Esophagus mucosa (tissue), 1 donor: ENCODE measurements at regions not wholly inside any gene's neighbourhood (a gene's known extent, or its start where the extent isn't known, plus 50 kb on each side); places are given as distances from the start of the nearest gene placed in this dataset.
A peak's percentile ranks its signal among the peaks of the same experiment; 100 is the strongest.

ENCODE experiments used
- ATAC-seq: fragments of 200-7000 bp; cut with Tn5 transposase; one replicate; pipeline ENCODE4 v1.9.1; 2020
- donor health status: DM: yes; HTN: yes; CAD: no.

GRCh38 chr5:14011089-14012020, 66.9 kb upstream of the DNAH5 start:
- peak; percentile 94 for ATAC-seq

GRCh38 chr5:14009575-14009974, 65.1 kb upstream of the DNAH5 start:
- ATAC-seq, result no peak

GRCh38 chr5:14008819-14009311, 64.4 kb upstream of the DNAH5 start:
- peak; percentile 70 for ATAC-seq

- no peak for ATAC-seq
These were observed 62.5 kb upstream of the DNAH5 start for GRCh38 chr5:14006823-14007520.

- no peak for ATAC-seq
These were observed 60.3 kb upstream of the DNAH5 start for GRCh38 chr5:14004598-14005394.

- ATAC-seq, result no peak
These were observed 59.4 kb upstream of the DNAH5 start for GRCh38 chr5:14003936-14004335.

- ATAC-seq, result no peak
These were observed 59.0 kb upstream of the DNAH5 start for GRCh38 chr5:14003513-14003912.

GRCh38 chr5:13998254-13998653, 53.8 kb upstream of the DNAH5 start:
- ATAC-seq, result no peak

- ATAC-seq, result no peak
These were observed 53.0 kb upstream of the DNAH5 start for GRCh38 chr5:13997514-13997913.

- no peak for ATAC-seq
These were observed 50.2 kb upstream of the DNAH5 start for GRCh38 chr5:13994621-13995253.
